Stimulated activated CD4-positive, alpha-beta T cell treated with anti-CD3 and anti-CD28 coated beads, Interleukin-4, amount 100 ng/mL, for 1 hour (primary cell): ENCODE measurements at regions not wholly inside any gene's neighbourhood (a gene's known extent, or its start where the extent isn't known, plus 50 kb on each side); places are given as distances from the start of the nearest gene placed in this dataset.

Experiments used
- DNase-seq: peaks from one replicate; pipeline ENCODE4 v3.0.0-alpha.2; 2020

DNA sequence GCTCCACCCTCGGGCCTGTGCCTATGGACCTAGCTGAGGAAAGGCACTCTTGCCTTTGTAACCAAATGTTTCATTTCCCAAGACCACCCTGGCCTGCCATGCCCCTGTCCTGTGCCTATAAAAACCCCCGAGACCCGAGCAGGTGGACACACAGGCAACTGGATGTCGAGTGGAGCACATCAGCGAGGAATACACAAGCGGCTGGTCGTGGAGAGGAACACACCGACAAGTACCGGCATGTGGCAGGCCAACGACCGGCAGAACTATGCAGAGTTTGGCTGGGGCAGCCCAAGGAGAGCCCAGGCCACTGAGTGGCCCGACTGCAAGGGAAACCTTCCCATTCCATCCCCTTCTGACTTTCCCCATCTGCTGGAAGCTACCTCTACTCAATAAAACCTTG lies 1963.8 kb upstream of the CELF4 start:
- no peak for DNase-seq

DNA sequence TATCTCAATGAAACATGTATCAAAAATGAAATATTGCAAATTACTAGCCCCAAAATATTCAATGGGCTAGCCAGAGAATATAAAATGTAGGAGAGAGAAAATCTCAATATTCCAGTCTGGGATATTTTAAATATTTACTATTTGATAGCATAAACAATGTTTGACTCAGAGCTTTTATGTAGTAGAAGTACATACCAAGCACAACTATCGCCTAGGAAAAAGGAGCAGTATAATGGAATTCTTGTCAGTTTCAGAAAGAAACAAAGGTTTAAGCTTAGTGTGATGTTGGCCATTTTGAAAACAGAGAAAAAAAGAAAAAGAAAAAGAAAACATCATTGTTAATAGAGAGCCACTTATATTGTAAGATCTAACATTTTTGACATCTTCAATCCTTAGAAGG lies 1961.9 kb upstream of the CELF4 start:
- DNase-seq = no peak

DNA sequence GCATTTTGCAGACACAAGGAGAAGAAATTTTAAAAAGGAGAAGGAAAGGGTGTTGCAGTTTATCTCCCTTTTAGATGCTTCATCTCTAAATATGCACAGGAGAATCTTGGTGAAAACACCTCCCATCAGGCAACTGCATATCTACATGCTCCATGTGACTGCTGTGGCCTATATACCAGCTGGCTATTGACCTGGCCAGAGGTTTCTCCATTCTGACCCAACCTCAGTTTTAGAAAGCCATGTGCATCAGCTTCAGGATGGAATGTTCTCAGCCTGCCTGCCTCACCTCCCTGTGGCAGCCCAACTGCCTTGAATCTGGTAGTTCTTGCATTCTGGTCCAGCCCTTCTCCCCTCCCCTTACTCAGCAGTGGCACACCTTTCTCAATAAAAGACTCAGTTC lies 1958.8 kb upstream of the CELF4 start:
- DNase-seq = no peak

DNA sequence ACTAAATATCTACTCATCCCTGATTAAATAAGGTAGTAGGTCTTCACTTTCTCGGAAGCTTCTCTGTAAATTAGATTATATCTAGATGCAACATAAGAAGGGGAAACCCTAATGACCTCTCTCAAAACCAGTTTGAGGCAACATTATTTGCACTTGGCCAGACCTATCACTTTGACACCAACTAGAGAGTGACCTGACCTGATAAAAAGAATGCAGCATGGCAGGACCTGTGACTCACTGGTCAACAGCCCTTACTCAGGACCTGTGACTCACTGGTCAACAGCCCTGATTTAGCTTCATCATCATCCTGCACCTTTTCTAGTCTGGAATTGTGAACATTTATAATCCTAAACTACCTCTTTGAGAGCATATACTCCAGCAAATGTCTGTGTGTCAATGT lies 1957.7 kb upstream of the CELF4 start:
- no peak for DNase-seq

DNA sequence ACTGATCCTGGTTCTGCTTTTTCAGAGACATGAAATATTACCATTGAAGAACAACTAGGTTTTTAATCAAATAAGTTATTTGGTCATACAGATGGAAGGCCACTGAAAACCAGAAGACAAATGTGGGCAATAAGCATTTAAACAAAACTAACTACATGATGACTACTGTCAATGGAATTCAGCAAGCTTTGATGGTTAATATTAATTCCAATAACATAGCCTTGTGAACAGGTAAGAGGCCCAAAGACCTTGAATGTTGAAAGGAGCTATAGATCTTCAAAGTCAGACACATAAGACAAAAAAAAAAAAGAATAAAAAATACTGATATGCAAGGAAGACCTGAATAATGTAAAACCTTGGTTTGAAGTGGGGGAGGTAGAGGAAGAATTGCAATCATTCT lies 1955.6 kb upstream of the CELF4 start:
- no peak for DNase-seq

DNA sequence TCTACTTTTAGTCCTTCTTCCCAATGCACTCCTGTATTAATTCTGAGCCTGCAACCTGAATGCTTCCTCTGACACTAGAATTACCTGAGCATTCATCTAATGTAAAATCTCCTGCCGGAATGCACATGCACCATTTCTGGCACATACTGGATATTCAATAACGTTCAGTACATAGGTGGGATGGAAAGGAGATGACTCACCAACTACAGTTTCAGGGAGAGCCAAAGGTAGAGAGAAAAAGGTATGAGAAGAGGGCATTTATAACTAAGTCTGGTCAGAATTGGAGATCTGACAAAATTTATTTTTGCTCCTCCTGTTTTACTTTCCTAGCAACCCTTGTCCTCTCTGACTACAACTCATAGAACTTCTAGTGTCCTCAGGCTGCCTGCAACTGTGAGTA lies 1954.1 kb upstream of the CELF4 start:
- no peak for DNase-seq

DNA sequence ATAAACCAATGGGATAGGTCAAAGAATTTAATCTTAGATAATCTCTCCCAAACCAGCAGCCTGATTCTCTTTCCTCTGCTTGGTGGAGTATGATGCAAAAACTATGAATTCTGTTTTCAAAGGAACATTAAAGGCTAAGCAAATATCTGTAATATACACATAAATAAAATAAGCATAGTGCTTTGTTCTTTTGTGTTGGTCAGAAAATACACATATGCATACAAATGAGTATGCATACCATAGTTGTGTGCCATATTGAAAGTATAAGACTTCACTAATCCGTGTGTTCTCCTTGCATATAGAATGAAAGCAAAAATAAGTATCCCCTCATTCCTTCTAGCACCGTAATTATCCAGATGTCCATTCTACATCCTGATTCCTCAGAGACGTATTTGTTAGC lies 1949.7 kb upstream of the CELF4 start:
- DNase-seq = no peak

DNA sequence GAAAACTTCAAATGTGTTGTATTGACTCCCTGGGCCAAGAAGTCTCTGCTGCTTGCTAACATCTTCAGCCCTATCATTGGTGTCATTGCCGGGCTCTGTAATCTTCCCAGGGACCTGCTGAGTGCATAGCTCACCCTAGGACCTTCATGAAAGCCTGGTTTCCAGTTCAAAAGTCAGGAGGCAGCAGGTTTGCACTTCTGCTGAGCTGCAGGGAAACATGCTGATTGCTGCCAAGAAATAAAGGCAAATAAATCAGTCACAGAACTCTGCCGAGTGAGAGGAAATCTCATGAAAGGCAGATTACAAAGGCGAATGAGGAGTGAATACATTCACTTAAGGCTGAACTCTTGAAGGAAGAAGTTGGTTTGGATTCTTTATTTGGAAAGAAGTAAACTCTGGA lies 1947.6 kb upstream of the CELF4 start:
- DNase-seq = no peak

DNA sequence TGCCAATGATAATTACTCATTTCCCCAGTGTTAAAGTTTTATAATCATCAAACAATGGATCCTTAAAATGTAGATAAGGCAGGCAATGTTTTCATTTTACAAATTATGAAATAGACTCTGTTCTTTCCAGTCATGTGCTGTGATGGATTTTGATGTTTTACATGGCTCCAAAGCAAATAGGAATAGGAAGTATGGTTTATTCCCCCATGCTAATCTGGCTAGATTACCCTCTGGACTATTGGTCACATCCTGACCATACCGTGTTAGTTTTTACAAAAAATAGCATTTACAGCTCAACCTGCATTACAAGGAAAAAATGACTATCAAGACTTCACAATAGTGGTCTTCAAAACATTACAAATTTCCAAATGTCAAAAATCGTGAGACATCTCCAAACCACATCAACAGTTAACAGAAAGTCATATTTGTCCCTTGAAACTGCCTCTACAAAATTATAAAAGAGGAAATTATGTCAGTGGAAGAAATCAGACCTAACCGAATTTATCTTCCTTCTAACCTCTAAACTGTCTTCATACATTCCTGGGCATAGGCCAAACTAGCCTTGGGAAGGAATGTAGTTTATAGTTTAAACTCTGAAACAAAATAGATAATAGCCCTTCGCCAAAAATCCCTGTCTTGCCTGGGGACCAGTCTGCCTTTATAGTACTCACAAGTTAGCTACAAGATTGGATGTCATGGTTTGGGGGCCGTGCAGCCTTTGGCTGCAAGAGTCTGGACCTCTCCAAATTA lies 1941.2 kb upstream of the CELF4 start:
- no peak for DNase-seq

DNA sequence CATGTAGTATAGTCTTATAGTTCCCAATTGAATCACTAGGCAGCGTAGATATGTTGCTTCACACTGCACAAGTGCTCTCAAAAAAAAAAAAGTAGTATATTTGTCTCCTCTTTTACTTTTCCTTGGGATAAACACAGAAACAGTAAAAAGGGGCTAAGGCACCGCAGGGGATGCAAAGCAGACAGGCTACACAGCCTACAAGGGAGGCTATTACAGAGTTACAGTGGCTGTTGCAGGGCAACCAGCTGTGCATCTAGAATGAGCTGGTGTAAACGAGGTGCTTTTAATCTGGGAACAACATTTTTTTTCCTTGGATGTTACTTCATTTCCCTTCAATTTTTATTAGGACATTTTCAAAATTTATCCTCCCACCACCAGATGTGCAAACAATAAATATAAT lies 1934.7 kb upstream of the CELF4 start:
- DNase-seq = no peak

DNA sequence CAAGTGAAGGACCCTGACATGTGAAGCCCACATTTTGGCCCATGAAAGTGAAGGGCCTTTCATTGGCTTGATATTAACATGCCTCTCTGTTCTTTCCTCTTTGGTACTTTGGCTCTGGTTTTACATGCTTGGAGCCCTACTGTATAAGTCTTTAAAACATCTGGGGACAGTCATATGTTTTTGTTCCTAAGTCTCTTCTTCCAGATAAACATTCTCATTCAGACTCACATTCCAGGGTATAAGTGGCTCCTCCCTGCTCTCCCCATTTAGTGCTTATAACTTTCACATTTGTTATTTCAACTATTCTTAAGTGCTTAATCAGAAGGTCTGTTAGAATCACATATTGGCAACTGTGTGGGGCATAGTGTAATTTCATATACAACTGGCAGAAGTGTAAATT lies 1932.2 kb upstream of the CELF4 start:
- DNase-seq = no peak

DNA sequence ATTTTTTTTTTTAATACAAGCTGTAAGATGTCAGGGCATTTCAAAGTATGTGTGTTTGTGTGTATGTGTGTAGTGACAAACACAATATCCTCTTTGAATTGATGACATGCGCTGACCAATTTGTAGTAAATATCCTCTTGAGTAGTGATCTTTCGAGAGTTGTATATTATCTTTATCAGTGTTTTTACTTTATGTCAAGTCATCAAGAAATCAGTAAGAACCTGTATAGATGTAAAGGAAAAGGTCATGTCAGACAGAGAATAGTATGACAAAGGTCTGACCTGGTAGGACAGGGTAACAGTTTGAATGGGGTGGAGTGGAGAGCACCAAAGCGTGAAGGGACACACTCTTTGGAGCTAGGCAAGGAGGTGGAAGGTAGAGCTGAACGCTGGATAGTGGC lies 1931.4 kb upstream of the CELF4 start:
- DNase-seq = no peak

DNA sequence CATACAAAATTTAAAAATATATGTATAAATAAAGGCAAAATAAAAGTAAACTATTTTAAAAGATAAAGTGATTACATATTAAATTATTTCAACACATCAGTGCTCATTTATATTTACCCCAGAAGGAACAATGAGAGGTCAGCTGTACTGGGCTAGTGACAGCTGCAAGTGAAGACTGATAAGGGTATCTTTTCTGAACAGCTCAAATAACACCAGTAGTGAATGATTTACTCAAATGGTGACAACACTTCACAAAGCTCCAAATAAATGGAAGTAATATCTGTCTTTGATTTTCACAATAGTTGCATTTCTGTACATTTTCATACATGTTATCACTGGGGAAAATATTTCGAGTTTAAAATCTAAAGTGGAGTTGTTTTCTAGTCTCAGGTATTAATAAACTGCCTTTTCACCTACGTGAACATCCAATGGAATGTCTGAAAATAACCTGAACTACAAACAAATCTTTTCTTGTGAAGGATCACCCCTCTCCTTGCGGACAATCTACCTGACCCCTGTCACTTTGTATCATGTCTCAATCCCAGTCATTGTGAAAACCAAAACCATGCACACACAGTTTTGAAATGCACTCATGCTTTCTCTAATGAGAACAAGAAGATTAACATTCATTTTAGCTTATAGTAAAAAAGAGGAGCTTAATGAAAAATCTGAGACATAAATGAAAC lies 1928.8 kb upstream of the CELF4 start:
- DNase-seq = no peak

DNA sequence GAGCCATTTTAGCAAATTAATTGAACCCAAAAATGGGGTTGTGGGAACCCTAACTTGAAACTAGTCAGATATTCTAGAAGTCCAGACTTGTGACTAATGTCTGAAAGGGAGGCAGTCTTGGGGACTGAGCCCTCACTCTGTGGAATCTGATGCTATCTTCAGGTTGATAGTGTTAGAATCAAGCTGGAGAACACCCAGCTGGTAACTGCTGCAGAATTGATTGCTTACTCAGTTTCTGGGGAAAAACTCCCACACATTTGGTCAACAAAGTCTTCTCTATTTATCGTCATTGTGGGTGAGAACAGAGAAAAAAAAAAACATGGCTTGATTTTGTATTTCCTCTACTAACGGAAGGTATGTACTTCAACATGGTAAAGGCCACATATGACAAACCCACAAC lies 1925.8 kb upstream of the CELF4 start:
- no peak for DNase-seq

DNA sequence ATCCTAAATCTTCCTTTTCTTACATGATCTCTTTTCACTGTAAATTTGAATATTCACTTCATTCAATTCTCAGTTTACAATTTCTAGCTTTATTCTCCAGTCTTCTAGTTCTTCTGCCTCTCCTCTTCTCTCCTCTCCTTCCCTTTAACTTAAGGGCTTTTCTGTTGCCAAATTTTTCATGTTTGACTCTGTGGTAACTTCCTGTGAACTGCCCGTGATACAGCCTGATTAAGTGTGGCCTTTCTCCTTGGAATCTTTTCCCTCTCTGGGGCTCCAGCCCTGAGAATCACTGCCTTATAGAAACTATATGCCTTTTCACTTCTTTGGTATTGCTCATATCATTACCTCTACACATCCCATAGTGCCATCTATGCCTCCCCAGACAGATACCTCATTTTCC lies 1923.8 kb upstream of the CELF4 start:
- no peak for DNase-seq

DNA sequence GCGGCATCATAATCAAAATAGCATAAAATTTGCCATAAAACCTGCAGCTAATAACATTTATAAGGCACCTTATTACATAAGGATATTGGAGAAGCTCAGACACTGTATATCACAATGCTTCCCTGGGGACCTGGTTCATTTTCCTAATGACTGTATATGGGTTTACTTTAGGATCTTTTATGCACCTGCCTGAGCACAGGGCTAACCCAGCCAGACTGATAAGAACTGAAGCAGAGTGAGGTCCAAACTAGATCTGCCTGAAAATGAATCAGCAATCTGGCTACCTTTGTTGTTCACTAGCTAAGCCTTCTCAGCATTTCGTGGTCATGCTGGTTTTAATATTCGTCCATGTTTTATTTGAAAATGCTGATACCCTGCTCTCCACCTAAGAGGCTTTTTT lies 1922.3 kb upstream of the CELF4 start:
- DNase-seq = no peak

DNA sequence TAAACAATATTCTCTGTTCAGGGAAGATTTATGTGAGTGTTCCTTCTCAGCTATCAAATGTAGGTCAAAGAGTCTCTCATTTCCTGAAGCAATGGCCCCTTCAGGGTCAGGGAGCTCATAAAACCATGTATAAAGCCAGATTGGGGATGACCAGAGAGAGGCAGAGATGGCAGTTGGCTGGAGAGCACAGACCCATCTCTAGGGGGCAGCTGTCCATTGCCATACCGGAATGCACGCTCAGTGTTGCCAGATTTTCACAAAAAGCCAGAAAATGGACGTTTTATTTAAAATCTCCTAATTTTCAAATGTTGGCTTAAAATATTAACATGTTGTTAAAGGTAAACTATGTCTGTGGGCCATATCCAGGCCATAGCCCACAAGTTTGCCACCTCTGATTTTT lies 1920.7 kb upstream of the CELF4 start:
- no peak for DNase-seq

DNA sequence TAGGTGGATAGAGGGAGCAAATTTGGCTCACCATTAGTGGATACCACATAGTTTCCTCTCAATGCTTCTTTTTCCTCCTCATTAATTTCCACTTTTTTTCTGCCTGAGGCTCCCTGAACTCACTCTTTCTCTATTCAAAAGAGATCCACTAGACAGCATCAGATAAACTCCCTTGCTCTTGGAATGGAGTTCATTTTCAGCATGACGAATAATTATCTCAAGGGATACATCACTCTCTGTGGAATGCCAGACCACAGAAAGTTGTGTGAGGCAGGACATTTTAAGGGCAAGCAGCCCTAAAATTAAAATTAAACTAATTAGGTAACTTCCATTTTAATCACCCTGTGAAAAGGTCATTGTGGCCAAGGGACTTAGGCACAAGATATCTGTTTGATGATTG lies 1920.1 kb upstream of the CELF4 start:
- DNase-seq = no peak

DNA sequence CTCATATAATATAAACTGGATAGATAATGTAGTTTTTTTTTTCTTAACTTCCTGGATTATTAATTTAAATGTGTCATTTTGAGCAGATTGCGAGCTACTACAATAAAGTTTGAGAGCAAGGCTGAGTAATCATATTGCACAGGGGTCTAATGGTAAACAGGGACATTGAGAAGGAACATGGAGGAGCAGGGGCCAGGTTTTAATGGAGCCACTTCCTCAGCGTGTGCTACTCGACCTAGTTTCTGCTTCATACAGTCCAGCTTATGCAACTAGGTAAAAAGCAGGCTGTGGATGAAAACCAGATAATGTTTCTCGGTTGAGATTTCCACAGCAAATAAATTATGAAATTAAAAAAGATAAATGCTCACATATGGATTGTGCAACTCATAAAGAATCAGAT lies 1915.7 kb upstream of the CELF4 start:
- no peak for DNase-seq

DNA sequence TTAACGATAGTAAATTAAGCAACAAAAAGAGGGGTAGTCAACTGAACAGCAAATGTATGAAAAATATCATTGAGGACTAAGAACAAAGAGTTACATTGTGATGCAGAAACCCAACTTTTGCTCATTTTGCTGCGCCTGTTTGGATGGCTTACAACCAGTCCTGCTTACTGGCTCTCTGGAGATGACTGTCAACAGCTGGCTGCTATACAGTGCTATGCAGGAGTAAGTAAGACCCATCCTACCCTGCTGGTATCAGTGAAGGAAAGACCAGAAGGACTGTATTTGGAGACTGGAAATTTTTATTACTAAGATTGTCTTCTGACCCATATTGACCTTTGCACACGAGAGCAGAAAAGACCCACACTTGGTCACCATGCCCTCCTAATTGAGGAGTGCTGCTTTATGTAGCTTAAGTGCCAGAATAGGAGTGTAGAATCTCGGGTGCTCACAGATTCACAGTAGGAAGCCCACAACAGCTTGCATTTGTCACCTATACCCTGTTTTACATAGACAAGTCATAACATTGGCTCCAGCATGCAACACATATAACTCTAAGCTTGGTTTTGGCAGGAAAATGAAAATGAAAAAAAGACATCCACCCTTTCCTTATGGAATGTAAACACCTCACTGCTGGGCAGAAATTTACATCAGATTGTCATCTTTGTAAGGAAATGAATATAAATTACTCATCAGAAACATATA lies 1915.0 kb upstream of the CELF4 start:
- no peak for DNase-seq

DNA sequence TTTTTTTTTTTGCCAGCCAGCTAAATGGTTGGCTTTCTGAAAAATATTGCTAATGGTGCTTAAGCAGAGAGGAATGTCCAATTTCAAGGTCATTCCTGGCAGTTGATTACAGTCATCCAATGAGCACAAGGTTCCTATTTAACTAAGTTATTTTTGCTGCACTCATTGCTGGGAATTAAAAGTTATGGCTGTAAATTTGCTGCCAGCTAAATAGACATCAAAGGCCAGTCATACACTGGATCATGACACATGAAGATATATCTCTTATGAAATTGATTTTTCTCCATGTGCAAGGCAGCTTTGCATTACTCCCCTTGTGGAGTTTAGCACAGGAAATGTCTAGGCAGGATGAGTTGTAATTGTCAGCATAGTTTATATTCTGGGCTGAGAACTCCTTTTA lies 1898.4 kb upstream of the CELF4 start:
- no peak for DNase-seq

DNA sequence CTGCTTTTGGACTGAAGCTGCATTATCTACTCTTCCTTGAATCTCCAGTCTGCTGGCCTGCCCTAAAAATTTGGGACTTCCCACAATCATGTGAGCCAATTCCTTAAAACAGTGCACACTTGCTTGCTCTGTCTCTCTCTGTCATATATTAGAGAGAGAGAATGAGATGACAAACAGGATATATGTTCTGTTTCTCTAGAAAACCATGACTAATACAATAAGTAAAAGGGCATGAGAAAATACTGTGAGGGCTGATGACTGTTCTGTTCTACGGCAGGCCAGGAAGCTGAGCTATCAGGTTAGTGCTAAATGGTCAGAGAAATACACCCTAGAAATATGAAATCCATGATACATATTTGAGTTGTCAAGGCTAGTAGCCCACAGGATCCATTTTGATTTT lies 1896.8 kb upstream of the CELF4 start:
- no peak for DNase-seq

DNA sequence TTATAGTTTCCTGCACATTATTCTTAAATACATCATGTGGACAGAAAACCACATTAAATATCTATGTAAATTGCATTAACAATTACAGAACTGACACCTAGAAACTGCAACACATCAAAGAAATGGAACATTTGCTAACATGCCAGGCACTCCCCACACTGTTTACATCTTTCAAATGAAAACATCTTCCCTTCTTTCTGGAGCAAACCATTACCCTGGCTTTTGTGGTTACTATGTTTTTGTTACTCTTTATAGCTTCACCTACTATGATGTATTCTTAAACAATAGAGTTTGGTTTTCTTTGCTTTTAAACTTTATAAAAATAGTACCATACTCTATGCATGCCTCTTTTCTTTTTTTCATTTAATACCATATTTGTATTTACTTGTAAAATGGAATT lies 1894.5 kb upstream of the CELF4 start:
- no peak for DNase-seq

DNA sequence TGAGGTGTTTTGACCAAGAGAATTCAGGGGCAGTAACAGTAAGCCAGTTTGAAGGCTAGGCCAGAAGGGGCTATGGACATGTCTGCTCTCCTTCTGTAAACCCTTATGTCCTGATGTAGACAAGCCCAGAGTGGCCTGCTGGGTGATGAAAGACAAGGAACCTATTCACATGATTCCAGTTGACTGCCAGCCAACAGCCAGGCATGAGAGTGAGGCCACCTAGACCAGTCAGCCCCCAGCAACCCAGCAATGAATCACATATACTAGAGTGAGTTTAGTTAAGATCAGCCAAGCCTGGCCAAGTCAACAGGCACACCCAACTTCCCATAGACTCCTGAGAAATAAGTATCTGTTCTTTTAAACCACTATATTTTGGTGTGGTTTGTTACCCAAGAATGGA lies 1889.7 kb upstream of the CELF4 start:
- no peak for DNase-seq
